HG03060 (cell line): ENCODE measurements at regions not wholly inside any gene's neighbourhood (a gene's known extent, or its start where the extent isn't known, plus 50 kb on each side); places are given as distances from the start of the nearest gene placed in this dataset.
"Not testable (repeated sequence)": the region's sequence is repeated elsewhere in the genome, so short reads cannot be mapped to it uniquely, and the experiment has no call there.

ENCODE experiments used
- ATAC-seq: cut with Tn5 transposase; IDR thresholded peaks from one replicate; pipeline ENCODE4 v1.9.1; 2021; ENCODE audit warnings: low read depth, moderate number of reproducible peaks; ENCODE audit not compliant: unreplicated experiment

DNA sequence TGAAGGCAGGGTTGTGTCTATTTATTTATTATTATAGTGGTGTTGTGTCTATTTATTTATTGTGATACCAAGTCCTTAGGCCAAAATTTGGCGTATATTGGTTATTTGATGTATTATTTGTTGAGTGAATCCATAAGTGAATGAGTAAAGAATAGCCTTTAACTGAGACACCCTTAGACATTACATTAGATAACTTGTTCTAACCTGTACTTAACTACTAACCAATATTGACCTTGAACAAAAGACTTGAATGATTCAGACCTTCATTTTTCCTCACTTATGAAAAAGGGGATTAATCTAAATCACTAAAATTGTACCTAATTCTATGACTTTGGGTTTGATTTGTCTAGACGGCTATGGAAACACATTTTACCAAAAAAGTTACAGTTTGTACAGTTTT lies 370.5 kb downstream of the JRKL start:
- ATAC-seq, result no peak

DNA sequence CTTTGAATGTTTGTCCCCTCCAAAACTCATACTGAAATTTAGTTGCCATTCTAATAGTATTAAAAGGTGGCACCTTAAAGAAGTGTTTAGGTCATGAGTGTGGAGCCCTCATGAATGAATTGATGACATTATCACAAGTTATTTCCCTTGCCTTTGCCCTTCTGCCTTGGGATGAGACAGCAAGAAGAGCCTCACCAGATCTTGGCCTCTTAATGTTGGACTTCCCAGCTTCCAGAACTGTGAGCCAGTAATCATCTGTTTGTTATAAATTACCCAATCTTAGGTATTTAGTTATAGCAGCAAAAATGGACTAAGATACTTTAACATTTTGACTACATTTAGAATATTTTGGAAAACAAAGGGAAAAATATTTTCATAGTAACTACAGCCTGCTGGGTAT lies 371.0 kb downstream of the JRKL start:
- no peak for ATAC-seq

DNA sequence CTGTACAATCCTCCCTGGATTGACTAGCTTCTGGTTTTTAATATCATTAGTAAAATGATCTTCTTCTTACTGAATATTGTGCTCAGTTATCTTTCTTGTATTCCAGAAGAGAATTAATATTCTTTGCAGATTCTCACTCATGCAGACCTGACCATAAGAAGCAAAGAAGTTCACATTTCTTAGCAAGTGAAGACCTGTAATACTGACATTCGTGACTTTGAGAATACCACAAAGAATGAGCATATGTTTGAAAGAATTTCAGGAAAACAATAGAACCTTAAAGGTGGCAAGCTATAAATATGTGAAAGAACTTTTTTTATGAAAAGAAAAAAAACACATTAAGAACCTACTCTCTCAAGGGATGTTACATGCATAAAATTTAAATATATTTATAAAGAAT lies 371.6 kb downstream of the JRKL start:
- no peak for ATAC-seq

DNA sequence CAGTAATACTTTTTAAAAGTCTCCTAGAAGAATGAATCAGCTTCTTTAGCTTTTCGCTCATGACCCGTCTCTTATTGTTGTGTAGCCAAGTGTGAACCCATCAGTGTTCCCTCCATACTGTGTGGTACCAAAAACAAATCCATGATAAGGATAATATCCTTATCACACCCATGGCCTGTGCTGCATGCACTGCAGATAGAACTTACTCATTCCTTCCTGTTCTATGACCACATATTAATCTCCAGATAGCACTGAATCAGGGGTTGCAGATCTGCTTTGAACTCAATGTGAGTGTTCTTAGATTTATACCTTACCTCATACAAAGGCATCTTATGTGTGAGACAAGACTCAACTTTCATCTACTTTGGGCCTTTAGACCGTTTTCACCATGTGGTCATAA lies 373.4 kb downstream of the JRKL start:
- no peak for ATAC-seq

DNA sequence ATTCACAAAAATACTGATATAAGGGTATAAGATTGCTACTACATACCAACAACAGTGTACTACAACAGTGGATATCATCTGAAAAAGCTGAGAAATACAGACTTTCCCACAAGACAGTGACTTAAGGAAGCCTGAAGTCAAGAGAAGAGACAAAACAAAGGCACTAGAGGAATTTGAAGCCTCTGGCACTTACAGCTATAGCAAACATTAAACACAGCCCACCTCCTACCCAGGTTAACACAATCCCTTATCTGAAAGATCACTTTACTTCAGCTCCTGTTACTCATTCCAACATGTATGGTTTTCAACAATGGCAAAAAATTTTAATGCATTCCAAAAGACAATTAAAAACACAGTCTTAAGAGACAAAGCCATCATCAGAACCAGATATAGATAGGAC lies 388.5 kb downstream of the JRKL start:
- no peak for ATAC-seq

DNA sequence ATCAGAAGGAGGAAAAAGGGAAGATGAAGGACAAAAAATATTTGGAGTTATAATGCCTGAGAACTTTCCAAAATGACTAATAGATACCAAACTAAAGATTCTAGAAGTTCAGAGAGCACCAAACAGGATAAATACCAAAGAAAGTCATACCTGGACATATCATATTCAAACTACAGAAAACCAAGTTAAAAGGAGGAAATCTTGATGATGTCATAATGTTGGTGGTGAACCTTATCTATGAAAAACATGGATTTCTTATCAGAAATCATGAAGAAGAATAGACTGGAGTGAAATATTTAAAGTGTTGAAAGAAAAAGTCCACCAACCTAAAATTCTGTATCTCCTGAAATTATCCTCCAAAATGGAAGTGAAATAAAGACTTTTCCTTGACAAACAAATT lies 389.2 kb downstream of the JRKL start:
- no peak for ATAC-seq

DNA sequence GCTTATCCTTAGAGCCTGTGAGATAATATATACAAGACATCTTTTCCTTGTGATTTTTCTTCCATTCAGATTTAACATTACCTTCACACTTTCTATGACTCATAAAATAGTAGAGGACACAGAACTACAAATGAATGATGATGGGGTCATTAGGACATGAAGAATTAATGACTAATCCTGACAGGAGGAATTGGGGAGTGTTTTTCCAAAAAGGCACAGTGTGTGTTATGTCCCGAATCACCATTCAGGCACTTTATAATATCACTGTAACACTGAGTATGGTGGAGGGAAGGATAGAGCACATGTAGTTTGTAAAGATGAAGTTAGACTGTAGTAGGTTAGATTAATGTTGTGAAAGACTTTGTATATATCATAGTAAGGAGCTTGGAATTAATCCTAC lies 391.3 kb downstream of the JRKL start:
- no peak for ATAC-seq

DNA sequence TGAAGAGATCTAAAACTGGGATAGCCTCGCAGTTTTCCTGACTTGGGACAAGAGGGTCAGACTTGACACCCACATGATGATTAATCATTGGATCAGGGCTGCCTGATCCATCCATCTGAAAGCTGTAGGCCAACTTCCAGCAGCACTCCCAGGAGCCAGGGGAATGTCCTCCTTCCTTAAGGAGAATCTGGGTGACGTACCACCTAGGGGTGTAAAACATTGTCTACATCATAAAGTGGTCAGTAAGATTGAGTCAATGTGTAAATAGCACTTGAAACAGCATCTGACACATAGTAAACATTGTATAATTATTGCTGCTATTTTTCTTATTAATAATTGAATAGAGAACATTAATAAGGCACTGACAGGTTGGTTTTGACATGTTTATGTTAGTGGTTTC lies 392.8 kb downstream of the JRKL start:
- no peak for ATAC-seq

DNA sequence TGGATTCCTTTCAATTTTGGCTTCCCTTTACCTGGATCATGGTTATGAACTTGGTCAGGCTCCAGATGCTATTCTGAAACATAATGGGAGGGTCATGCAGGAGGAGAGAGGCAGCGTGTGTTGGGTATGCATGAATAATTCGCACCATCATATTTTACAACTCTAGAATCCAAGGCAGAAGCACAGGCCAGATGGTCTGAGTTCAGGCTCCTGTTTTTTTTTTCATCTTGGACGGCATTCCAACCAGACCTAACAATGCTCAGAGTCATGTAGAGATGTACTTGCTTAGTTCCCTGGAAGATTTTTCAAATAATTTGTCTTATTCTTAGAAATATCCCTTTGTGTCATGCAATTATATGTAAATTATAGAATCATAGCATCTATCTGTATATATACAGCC lies 393.5 kb downstream of the JRKL start:
- no peak for ATAC-seq

DNA sequence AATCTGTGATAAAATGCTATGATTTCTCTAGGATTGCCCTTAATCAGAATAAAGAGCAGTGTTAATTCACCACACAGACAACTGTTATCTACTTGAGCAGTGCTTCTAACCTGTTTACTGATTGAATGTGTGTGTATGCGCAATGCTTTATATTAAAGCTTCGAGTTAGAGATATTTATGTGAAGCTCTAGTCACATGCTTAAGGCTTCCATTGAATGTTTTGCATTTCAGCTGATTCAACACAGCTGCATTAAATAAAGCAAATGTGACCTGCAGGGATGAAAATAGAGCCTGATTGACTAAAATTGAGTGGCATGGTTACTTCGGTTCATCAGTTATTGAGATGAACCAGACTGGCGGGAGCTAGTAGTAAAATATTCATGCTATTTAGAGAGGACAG lies 395.3 kb downstream of the JRKL start:
- no peak for ATAC-seq

DNA sequence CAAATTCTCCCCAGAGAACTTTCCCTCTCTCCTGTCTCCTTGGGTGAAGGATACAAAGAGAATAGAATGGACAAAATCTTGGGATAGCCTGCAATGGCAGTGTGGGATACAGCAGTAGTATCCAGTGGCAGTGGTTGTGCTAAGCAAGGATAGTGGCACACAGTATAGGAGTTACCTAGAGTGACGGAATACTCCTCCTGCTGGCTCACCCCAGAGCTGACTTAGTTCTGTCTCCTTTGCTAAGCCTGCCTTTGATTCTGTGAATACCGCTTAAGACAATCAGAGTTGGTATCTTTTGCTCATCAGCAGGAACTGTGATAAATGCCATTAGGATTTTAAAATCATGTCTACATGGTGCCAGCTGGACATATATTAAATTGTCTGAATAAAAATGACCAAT lies 404.3 kb downstream of the JRKL start:
- no peak for ATAC-seq

DNA sequence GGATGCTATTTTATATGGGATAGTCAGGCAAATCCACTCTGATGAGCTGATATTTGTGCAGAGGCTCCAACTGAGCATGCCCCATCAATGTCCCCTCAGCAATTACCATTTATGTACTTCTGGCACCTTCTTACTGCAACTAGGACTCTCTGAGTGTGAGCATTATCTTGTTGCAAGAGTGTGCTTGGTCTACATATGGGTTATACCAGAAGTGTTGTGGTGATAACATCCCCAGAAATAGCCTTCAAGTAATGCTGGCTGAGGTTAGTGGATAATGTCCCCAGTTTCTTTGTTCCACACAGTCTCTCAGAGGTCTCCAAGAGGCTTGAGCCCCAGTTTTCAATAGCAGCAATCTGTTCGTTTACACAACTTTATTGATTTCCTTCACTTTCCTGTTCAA lies 408.6 kb downstream of the JRKL start:
- ATAC-seq, result no peak

DNA sequence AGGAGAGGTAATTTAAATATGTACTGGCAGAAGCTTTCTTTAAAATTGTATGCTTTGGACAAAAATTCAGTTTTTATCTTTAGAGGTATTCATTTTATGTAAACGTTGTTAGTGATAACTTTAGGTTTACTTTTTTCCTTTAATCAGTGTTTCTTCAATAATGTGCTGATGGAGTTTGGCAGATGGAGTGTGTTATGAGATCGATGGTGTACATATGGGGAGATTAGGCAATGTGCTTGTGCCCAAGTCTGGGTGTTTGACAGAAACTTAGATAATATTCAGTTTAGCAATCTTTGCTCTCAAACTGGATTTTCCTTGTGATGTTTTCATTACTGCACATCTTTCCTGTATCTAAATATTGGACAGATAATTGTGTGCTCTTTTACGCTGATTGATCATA lies 425.4 kb downstream of the JRKL start:
- no peak for ATAC-seq

DNA sequence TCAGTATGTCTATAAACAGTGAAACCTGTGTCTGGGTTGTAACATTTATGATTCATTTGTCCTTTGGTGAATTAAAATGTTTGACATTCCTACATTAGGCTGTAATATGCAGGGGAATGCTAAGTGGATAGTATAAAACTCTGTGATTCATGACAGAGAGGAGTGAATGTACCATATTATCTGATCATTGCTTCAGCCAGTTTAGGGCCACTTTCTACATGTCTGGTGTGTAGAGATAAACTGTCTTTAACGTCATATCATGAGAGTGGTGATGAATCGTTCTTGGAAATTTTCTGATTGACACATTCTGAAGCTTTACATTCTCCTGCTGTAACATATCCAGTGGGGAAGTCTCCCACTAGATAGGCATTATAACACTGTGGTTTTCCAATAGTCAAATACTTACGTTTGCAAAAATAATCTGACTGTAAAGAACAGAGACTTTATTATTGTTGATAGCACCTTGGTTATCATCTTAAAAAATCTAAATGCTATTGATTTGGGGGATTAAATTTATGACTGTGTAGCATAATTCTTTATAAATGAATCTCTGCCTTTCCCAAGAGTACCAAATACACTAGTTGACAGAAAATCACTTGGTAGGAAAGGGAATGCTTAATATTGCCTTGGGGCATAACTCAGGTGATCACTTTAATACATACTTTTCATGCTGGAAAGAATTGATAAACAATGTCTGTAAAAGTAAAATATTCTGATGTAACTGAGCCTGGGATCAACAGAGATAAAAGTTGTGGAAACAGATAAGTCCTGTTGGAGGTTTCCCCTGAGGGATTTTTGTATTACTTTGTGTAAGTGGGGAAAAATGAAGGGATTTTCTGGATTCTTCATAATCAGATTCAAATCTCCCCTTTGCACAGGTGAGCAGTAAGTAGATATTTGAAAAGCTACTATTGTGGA lies 427.9 kb downstream of the JRKL start:
- no peak for ATAC-seq

DNA sequence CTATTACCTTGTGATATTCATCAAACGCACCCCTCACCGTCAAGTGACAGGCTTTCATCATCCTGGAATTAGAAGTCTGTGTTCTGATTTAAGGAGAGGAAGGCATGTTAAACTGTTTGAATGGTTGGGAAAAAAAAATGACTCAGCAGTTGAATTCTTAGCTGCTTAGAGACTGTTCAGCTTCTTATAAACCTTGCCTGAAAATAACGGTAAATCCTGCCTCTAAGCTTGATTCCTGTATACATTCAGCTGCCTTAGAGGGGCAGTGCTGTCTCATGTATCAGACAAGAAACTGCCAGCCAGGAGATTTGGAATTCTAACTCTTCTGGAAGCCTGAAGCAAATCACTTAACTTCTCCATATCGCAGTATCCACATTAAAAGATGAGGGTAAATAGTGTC lies 437.4 kb downstream of the JRKL start:
- no peak for ATAC-seq

DNA sequence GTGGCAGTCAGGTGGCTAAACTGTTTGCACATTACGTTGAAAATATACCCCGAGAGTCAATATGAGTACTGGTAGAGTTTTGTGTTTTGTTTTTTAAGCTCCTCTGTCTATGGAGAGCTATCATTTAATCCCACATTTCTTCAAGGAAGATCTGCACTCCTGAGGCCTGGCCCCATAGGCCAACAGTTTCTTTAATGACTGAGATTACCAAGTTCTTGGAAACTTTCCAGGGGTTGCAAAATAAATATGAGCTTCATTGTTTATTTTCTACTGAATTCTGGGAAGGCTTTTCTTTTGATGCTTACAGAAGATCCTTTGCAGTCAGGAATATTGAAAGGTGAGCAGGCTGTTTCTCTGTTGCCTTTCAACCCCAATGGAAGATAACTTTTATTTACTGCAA lies 452.0 kb downstream of the JRKL start:
- no peak for ATAC-seq

DNA sequence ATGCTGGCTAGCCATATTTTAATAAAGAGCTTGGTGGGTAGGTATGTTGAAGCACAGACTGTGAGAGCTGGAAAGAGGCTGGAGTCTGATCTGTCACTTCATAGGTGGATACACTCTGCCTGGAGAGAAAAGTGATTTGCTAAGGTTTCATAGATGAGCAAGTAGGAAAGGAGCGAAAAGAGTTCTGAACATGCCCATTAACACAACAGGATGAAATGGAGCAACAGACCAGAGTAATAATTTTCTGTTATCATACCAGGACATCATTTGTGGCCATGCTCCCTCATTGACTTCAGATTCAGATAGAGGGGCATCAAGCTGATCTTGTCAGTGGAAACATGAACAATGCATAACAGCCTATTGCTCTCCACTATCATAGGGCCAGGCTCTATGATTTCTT lies 452.9 kb downstream of the JRKL start:
- no peak for ATAC-seq

DNA sequence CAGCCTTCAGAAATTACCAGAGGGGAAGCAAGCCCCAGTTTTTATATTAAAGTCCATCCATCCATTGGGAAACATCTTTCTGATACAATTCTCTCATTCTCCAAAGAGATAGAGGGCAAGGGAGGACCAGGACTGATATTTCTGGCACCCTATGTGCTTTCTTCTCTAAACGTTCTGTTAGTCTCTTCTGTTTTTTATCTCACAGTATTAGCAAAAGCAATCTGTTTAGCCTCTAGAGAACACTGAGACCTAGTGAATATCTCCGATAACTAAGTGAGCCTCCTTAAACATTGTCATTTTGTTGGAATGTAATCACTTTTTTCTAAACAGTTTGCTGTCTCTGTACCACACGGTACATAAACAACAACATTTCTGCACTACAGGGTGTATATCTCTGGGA lies 464.6 kb downstream of the JRKL start:
- ATAC-seq, result no peak

DNA sequence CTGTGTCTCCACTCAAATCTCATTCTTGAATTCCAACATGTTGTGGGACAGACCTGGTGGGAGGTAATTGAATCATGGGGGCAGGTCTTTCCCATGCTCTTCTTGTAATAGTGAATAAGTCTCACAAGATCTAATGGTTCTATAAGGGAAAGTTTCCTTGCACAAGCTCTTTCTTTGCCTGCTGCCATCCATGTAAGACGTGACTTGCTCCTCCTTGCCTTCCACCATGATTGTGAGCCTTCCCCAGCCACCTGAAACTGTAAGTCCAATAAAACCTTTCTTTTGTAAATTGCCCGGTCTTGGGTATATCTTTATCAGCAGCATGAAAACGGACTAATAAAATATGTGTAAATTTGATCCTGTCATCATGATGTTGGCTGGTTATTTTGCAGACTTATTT lies 471.9 kb downstream of the JRKL start:
- ATAC-seq, result not testable (repeated sequence)

DNA sequence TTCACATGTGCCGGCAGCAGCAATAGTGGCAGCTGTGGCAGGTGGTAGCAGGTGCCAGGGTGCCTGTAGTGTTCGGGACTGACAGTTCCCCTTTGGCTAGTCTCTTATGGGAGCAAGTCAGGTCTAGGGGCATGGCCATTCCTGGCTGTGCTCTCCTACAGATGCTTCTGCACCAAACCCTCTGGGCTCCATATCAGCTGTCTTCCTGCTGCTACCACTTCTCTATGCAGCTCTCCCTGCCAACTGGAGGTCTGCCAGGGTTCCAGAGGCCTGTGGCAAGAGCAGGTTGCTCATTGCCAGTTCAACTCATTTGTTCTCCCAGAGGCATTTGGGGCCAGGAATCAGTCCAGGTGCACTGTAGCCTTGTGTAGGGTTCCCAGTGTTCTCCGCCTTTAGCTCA lies 473.7 kb downstream of the JRKL start:
- ATAC-seq, result no peak

DNA sequence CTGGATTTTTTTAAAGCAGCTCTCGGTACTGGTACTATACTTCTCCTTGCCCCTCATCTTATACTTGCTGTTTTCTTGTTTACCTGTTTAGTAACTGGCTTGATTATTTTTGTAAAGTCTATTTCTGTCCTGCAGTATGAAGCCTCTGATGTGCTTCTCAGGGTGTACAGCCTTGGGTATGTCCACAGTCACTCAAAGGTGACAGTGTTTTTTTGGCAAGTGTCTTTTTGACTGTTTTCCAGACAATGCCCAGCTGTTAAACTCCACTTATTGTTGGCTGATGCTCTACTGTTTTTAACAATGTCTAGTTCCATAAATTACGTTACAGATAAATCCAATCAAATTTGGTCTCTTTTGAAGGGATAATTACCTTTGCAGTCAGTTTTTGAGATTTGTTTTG lies 475.2 kb downstream of the JRKL start:
- ATAC-seq, result no peak

DNA sequence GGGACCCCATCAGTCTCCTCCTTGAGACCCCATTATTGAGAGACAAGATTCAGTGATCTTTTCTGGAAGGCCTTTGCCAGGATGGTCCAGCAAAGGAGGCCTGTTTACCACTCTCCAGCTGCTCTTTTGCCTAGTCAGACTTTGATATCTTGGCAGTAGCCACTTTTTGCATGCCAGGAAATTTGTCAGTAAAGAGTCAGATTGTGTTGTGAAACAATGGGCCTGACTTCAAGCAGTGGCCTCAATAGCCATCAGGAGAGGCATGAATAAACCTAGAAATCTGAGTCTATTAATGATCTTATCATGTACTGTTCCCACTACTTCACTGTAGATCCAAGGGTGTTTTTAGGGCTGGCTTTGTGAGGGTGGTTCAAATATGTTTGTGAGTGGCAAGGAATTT lies 479.4 kb downstream of the JRKL start:
- ATAC-seq, result no peak

DNA sequence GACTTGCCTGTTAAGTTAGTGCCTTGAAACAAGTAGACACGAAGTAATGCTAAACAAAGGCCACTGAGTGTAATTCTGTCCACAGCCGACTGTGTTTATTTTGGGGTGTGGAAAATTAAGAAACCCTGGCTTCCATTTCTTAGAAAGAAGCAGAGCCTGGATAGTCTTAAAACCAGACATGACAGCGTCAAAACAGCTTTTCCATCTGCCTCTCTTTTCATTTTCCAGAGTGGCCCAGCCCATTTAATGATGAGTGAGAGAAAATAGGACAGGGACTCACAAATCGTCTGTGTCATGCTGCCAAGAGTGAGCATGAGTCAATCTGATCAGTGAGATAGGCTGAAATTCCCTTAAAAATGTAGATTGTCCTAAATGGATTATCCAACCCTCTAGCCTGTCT lies 485.9 kb downstream of the JRKL start:
- no peak for ATAC-seq
